HG03060 (cell line): ENCODE measurements at regions not wholly inside any gene's neighbourhood (a gene's known extent, or its start where the extent isn't known, plus 50 kb on each side); places are given as distances from the start of the nearest gene placed in this dataset.

Experiments used
- ATAC-seq: cut with Tn5 transposase; IDR thresholded peaks from one replicate; pipeline ENCODE4 v1.9.1; 2021; ENCODE audit warnings: low read depth, moderate number of reproducible peaks; ENCODE audit not compliant: unreplicated experiment

DNA sequence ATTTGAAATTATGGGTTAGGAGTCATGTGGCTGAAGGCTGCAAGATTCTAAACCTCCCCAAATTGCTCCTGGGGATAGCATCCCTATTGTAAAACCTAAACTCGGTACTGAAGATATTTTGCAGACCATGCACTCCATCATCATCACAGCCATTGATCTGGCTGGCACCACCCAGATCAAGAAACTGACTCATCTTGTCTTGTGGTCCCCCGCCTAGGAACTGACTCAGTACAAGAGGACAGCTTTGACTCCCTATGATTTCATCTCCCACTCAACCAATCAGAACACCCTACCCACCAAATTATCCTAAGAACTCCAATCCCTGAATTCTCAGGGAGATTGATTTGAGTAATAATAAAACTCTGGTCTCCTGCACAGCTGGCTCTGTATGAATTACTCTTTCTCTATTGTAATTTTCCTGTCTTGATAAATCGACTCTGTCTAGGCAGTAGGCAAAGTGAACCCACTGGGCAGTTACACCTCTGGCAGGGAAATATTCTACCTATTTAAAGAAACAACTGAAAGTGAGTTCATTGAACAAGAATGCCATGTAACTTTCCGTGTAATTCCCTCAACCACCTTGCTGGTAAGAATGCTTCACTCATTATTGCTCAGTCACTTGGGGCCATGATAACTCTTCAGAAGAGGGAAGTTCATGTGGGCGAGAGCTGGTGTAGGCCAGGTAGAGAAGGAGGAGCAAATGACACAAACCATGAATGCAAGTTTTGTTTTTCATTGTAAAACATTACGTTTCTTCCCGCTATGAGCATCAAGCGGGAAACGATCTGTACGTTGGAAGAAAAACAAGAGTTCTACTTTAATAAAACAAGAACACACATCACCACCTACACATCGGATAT lies 602.9 kb upstream of the ARID1B start:
- ATAC-seq = no peak

DNA sequence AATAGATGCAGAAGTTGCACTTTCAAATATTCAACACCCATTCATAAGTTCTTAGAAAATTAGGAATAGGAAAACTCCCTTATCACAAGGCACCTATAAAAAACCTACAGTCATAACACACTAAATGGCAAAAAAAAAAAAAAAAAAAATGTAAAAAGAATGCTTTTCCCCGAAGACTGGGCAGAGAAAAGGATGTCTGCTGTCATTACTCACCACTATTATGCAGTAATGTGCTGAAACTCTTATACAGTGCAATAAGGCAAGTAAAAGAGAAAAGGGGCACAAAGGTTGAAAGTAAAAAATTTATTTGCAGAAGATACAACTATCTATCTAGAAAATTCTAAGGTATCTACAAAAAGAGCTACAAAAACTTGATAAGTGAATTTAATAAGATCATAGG lies 607.8 kb upstream of the ARID1B start:
- ATAC-seq = no peak

DNA sequence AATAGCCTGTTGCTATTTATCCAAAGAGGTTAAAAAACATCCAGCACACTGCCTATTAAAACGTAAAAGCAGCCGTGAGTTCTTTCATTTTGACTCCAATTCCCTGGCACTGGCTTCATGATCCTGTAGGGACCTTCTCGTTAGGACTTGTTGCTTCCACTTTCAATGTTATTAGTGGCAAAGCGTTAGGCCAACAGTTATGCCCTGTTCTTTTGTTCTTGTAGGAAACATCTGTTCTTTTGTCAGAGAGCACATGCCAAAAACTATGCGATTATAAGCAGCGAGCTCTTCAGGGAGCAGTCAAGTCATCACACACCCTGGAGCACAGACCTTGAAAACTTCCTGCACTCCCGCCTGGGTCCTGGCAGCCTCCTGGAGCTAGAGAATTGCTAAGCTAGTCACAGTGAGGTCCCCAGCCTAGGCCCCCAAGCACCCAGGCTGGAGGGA lies 609.5 kb upstream of the ARID1B start:
- ATAC-seq = no peak

DNA sequence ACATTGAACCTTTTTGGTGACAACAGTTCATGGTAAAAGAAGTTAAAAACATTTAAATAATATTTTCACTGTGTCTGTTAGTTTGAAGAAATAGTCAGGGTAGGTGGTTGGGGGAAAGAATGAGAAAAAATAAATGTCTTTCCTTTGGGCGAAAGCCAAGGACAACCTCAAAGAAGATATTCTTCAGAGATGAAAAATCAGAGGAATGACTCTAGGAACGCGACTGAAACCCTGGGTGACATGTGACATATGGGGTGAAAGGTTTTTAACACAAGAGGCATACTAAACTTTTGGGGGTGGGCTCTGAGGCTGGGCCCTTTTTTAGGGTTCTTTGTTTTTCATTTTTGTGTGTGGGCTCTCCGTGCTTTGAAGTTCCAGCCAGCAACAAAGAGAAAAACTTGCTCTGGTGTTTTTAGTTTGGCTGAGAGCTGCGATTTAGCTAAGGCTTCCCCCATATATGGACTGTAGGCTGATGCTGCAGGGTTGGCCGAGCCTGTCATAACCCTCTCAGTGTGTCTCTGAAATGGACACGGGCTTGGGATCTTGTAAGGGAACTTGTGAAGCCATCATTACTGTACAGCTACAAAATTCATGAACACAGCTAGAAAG lies 610.1 kb upstream of the ARID1B start:
- ATAC-seq = no peak

DNA sequence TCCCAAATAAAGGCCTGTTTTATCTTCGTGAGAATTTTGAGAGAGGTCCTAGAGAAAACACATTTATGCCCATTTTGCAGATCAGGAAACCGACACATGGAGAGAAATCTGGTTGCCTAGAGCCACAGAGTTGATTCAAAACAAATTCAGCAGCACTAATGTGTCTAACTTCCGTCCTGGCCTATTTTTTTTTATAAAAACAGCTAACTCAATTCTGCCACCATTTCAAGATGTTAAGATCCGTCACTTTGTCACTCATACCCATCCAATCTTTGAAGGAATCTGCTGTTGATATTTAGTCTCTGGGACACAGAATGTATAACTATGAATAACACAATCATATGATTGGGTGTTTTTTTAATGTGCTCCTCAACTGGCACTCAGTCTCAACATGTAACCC lies 611.1 kb upstream of the ARID1B start:
- ATAC-seq = no peak

DNA sequence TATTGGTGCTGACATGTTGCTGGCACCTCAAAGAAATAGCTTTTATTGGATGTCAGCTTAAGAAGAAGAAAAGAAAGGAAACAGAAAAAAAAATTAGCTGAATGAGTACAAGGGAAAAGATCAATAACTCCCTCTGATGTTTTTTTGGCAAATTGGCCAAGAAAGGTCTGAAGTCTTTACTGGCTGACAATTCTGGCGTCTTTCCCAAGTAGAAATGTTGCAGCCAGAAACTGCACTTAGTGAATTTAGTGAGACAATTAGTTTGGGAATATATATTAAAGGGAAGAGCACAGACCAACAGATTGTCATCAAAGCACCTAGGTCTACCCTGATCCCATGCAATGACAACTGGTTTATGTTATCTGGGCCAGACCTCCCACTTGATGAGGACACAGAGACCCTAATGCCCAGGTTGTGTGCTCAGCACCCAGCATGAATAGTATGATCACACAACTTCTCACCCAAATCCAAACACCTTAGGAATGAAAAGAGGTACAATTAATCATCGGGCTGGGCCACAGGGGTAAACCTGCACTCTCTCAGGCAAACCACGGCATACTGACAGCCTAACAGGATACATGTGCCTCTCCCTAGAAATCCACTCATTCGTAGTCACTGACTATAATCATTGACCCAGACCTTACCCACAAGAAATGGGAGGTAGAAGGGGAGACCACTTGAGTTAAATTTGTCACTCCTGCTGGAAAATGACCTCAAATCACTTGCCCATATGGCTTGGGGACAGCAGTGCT lies 612.3 kb upstream of the ARID1B start:
- no peak for ATAC-seq

DNA sequence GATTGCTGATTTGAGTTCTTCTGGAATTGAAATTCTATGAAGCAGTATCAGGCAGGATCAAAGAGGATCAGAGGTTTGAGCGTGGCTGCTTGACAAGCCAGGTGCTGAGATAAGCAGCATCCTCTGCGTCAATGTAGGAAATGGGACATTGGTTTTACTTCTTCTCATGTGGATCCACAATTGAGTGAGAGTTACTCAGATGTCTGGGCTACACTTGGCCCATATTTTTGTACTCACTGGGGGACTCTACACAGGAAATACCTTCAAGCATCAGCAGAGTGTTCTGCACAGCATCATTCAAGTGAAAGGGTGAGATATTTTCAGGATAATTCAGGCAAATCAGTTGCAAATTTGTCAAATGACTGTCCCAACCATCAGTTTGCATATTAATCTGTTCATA lies 613.9 kb upstream of the ARID1B start:
- ATAC-seq = no peak

DNA sequence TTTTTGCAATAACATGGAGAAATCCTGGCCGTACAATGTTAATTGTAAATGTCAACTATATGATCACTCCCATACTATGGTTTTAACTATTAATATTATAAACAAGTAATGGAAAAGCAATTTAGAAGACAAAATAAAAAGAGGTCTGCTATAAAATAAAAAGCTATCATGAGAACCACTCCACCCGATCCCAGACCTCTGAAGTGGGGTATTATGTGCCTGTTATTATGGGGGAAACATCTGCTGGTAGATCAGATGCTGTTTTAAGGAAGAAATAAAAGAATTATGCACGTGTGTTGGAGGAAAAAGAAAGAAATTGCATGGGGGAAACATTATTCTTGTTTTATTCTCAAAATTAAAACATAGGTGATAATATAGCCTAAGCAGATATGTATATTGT lies 615.7 kb upstream of the ARID1B start:
- ATAC-seq = no peak

DNA sequence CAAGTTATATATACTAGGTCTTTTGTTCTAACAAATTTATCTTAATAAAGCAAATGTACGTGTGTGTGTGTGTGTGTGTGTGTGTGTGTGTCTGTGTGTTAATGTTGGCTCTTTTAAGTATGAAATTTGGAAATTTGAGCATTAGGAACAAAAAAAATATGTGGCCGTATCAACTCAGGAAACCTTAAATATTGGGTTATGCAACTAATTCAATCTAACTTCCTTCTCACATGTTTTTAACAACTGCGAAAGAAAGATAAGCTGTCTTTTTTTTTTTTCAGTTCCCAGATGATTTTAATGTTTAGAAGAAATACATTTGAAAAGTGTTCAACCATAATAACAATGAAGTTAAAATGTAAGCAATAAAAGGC lies 616.4 kb upstream of the ARID1B start:
- ATAC-seq = no peak

DNA sequence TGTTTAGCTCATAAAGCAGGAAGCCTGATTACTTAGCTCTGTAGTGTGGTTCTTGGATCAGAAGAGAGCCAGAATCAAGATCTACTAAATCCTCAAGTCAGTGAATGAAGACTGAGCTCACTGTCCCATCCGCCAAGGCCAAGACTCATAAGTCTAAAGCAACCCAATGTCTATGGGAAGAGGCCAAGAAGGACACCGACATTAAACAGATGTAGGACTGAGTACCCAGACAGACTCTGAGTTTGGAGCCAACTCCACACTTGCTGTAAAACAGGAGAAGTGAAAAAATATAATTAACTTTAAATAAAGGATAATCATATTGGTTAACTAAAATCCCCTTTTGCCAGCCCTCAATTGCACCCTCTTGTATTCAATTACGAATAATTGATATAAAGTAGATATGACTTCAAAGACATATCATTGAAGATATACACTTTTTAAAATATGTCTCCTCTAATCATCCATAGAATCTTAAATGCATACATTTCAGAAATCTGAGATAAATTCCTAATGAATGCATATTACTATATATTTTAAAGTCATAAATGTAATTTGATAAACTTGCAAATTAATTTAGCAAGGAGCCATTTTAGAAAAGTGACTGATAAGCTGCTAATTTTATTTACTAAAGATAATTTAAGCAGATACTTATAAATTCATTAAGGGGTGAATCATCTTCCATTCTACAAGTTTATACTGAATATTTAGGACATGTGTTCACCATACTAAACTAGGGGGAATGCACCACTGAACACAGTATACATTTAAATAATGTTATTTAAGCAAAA lies 617.0 kb upstream of the ARID1B start:
- ATAC-seq = no peak

DNA sequence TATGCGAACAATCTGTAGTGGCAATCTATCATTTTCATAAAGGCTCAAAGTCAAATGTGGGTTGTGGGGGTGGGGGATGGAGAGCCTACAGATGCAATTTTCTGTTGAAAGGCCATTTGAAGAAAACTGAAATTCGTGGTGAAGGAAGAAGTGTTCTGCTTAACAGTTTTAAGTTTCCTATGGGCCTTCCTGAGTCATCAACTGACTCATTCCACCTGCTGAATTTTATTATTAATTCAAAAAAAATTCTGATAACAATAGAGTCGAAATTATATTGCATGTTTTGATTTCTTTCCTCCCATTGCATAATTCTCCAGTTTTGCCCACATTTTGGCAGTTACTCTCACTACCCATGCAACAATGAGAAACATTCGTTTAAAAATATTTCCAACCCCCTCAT lies 622.3 kb upstream of the ARID1B start:
- no peak for ATAC-seq

DNA sequence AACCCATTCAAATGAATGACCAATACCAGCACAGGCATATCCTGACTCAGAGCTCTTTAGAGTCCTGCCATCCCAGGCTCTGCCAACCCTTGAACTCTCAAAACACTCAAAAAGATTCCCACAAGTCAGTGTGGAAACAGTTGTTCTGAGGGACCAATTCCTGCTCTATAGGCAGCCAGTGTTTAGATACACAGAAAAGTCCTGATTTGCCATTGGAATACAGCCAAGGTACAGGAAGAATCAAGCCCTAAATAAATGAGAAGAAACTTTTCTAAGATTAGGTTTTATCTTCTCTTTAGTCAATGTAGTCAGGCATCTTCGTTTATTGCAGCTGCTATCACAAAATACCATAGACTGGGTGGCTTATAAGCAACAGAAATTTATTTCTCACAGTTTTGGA lies 626.8 kb upstream of the ARID1B start:
- no peak for ATAC-seq

DNA sequence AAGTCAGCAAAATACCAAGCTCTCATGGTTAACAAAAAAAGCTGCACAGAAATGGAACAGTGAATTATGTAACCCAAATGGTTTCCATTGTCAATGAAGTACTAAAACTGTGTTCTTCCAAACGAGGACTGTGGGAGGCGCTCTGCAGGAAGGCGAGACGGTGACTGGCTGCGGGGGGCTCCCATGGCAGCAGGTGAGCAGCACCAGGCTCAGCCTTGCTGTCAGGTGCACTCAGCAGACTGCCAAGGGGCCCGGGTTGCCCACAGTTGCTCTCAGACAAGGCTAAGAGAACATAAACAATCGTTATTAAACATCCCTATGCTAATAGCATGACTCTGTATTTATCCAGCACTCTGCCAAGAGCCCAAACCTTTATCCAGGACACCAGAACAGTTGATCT lies 630.3 kb upstream of the ARID1B start:
- ATAC-seq = no peak

DNA sequence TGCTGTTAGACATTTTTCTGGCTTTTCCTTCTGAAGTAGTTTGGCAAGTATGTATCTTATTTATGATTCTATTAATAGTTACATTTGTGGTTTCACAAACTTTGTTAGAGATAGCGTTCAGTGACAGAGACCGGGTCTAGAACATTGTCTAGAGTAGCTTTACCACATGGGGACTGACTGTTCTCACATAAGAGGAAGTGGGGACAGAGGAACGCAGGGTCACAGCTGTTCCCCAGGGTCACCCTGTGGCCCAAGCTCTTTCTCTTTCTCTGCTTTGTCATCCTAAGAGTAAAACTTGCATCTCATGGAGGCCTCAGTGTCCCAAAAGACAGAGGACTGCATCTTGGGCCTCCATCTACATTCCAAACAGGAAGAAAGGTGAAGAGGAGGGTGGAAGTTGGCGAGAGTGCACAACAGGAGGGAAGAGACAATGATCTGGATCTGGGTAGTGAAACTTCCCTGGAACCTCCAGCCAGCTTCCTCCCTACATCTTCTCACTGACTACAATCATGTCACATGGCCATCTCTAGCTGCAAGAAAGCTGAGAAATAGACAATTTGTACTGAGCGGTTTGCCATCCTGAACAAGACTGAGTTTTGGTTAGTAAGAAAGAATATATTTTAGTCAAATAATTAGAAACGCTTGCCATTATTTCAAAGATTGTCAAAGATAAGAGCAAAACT lies 645.8 kb upstream of the ARID1B start:
- ATAC-seq = peak; percentile 99

DNA sequence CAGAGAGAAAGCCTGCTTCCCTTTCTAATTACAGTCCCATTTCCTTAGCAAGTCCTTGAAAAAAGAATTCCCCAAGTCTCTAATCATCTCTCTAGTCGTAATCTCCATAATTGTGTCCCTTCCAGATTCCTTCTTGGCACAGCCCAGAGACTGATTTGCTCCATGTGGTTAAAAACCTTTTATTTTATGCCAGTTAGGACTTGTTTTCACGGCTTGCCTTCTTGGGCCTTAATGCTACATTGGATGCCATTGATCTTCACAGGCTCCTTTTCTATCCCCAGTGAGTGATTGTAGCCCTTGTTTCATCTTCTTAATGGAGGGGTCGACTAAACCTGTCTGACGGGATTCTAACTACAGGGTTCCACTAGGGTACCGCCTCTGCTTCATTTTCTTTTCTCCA lies 650.6 kb upstream of the ARID1B start:
- ATAC-seq = no peak

DNA sequence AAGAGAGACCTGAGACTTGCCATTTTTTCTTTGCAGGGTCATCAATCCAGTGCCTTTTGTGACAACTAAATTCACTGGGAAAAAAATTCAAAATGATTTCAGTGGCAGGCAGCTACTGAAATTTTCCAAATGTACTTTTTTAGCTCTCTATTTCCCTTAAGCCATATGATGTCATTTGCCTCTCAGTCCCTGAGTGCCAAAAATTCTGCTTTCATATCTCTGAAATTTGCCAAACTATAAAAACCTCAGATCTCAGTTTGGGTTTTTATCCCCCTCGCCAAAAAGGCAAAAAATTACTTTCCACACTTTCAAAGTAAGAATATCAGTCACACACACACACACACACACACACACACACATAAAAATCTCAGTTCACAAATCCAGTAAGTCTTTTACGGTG lies 651.3 kb upstream of the ARID1B start:
- ATAC-seq = no peak

DNA sequence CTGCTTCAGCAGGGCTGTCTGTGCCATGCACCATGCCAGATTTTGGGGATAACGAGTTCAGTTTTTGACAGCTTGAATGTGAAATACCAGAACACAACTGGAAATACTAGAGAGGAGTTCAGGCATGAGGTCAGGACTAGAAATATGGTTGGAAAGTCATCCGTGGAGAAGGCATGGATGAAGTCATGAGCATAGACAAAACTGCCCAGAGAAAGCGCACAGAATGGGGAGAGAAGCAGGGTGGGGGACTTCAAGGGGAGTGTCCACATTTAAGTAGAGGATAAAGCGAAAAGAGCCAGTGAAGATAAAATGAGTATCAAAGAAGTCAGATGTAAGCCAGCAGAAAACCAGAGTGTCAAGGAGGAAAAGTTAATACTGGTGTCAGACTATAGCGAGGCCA lies 653.4 kb upstream of the ARID1B start:
- no peak for ATAC-seq

DNA sequence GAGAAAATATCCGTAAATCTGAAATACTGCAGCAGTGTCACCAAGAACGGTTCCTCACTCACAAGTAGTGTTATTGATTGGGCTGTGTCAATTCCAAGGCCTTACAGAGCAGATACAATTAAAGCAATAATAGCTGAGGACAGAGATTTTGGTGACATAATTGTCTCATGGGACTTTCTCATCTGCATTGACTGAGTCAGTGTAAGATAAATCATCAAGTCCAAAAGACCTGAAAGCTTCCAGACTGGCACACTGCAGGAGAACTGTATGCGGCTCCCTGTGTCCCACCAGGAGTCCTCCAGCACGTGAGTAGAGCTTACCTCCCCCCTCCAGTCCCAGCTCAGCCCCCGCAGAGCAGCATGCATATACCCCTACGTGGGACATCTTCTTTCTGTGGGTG lies 655.2 kb upstream of the ARID1B start:
- no peak for ATAC-seq

DNA sequence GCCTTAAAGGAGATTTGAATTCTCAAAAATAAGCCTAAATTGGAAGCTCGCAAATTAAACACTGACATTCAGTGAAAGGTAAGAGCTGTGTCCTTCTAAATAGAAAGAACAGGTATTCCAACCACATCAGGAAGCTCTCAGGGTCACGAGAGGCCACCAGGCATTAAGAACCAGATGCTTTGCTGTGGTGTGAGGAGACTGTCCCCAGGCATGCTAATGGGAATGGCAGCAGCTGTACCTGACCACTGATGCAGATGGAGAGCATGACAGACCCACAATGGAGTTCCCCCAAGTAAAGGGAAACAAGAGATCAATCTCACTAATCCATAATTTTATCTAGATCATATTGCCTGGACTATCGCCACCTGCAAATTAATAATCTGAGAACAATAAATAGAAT lies 658.9 kb upstream of the NOX3 start:
- no peak for ATAC-seq

DNA sequence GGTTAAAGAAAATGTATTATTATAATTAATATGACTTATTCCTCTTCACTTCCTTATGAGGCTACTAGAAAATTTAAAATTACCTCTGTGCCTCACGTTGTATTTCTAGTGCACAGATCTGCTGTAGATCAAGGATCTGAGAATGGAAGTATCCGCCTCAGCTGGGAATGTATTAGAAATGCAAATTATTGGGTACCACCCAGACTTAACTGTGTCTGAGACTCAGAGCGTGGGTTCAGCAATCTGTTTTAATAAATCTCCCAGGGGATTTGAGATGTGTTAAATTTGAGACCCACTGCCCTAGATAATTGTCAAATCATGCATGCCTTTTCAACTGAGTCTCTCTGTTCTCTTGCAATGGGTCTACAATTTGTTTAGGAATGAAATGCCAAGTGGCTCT lies 658.0 kb upstream of the NOX3 start:
- ATAC-seq = no peak
